ENCODE measurements at regions not wholly inside any gene's neighbourhood (a gene's known extent, or its start where the extent isn't known, plus 50 kb on each side); places are given as distances from the start of the nearest gene placed in this dataset.

- POLR2A ChIA-PET, result no interaction called here
- H3K79me2 ChIP-seq (ENCODE audit: control insufficient read depth, insufficient read depth, low read length), result no peaks in the 10 kb centered on the region
- no peaks in the 10 kb centered on the region for H3K27me3 ChIP-seq (replicated peaks in 1 of 4; ENCODE audit: control extremely low read depth in 1 of 4, control insufficient read depth in 3 of 4, insufficient read depth in 4 of 4, low read length in 3 of 4)
- no peak overlapping the region for H3K9ac ChIP-seq (ENCODE audit: low read length)
- H4K20me1 ChIP-seq (ENCODE audit: control insufficient read depth, insufficient read depth, low read length, poor library complexity, severe bottlenecking), result no peaks in the 10 kb centered on the region
- no peaks in the 10 kb centered on the region for H3K36me3 ChIP-seq (replicated peaks in 1 of 2; ENCODE audit: control extremely low read depth in 1 of 2, control insufficient read depth in 1 of 2, extremely low read depth in 1 of 2, insufficient read depth in 2 of 2, low read length in 1 of 2)
- H3K4me3 Mint-ChIP-seq, result no peak overlapping the region
- no peaks in the 10 kb centered on the region for H3K9me3 Mint-ChIP-seq (ENCODE audit: insufficient read depth)
- H3K9me3 ChIP-seq (ENCODE audit: control extremely low read depth in 1 of 3, control insufficient read depth in 2 of 3, insufficient read depth in 1 of 3, low read length in 2 of 3), result no peaks in the 10 kb centered on the region
- no peak overlapping the region for H3K27ac Mint-ChIP-seq
- H3K4me1 Mint-ChIP-seq, result no peaks in the 10 kb centered on the region
- no peak overlapping the region for H3K27ac ChIP-seq (ENCODE audit: low read length in 2 of 2)
- H3K4me1 ChIP-seq (ENCODE audit: control insufficient read depth in 2 of 2, insufficient read depth in 2 of 2, low read length in 2 of 2), result no peaks in the 10 kb centered on the region
- no peak for ATAC-seq (ENCODE audit: low read depth)
- WGBS (ENCODE audit: insufficient coverage), result 93% methylated on average over 1 of the region's 4 CpGs
- no peaks in the 10 kb centered on the region for H3K27me3 Mint-ChIP-seq
- H2AFZ ChIP-seq (ENCODE audit: insufficient read depth, low read depth, low read length, poor library complexity, severe bottlenecking), result no peak overlapping the region
- DNase-seq, result no peak
- H3K4me2 ChIP-seq (replicated peaks; ENCODE audit: low read depth, low read length, poor library complexity, severe bottlenecking), result no peak overlapping the region
- intact Hi-C loops (cut with micrococcal nuclease), result no loop called here
- no peak overlapping the region for H3K4me3 ChIP-seq (ENCODE audit: control extremely low read depth in 1 of 5, extremely low read depth in 1 of 5, insufficient read depth in 1 of 5, low read depth in 2 of 5, low read length in 4 of 5)
- CTCF ChIA-PET, result no interaction called here
- TF ChIP-seq EZH2 (IDR thresholded peaks at IDR 0.05; ENCODE audit: borderline replicate concordance, insufficient read depth, low read depth, low read length, poor library complexity, severe bottlenecking), result no peak
- no peak for TF ChIP-seq CTCF (IDR thresholded peaks at IDR 0.05)
These were observed 605.6 kb upstream of the CDH5 start for GRCh38 chr16:65760874-65761273.

GRCh38 chr16:65758620-65759019 is 607.9 kb upstream of the CDH5 start:
- Mint-ChIP-seq H3K27me3 (no peaks in the 10 kb centered on the region), H3K4me1 (no peaks in the 10 kb centered on the region), H3K4me3 (no peak overlapping the region), H3K9me3 (ENCODE audit: insufficient read depth) (peaks cover 2% of the 10 kb centered on the region), H3K27ac (no peak overlapping the region)
- no peaks in the 10 kb centered on the region for H3K27me3 ChIP-seq (replicated peaks in 1 of 4; ENCODE audit: control extremely low read depth in 1 of 4, control insufficient read depth in 3 of 4, insufficient read depth in 4 of 4, low read length in 3 of 4)
- H3K9ac ChIP-seq (ENCODE audit: low read length), result no peak overlapping the region
- H3K4me1 ChIP-seq (ENCODE audit: control insufficient read depth in 2 of 2, insufficient read depth in 2 of 2, low read length in 2 of 2), result no peaks in the 10 kb centered on the region
- no peak overlapping the region for H3K4me2 ChIP-seq (replicated peaks; ENCODE audit: low read depth, low read length, poor library complexity, severe bottlenecking)
- no peaks in the 10 kb centered on the region for H3K36me3 ChIP-seq (replicated peaks in 1 of 2; ENCODE audit: control extremely low read depth in 1 of 2, control insufficient read depth in 1 of 2, extremely low read depth in 1 of 2, insufficient read depth in 2 of 2, low read length in 1 of 2)
- no peaks in the 10 kb centered on the region for H3K79me2 ChIP-seq (ENCODE audit: control insufficient read depth, insufficient read depth, low read length)
- H3K9me3 ChIP-seq (ENCODE audit: control extremely low read depth in 1 of 3, control insufficient read depth in 2 of 3, insufficient read depth in 1 of 3, low read length in 2 of 3), result no peaks in the 10 kb centered on the region
- TF ChIP-seq CTCF (IDR thresholded peaks at IDR 0.05), result no peak
- TF ChIP-seq EZH2 (IDR thresholded peaks at IDR 0.05; ENCODE audit: borderline replicate concordance, insufficient read depth, low read depth, low read length, poor library complexity, severe bottlenecking), result no peak
- H3K4me3 ChIP-seq (ENCODE audit: control extremely low read depth in 1 of 5, extremely low read depth in 1 of 5, insufficient read depth in 1 of 5, low read depth in 2 of 5, low read length in 4 of 5), result no peak overlapping the region
- no peak overlapping the region for H2AFZ ChIP-seq (ENCODE audit: insufficient read depth, low read depth, low read length, poor library complexity, severe bottlenecking)
- POLR2A ChIA-PET, result no interaction called here
- no peak for ATAC-seq (ENCODE audit: low read depth)
- DNase-seq, result no peak
- CTCF ChIA-PET, result no interaction called here
- intact Hi-C loops (cut with micrococcal nuclease), result no loop called here
- no peaks in the 10 kb centered on the region for H4K20me1 ChIP-seq (ENCODE audit: control insufficient read depth, insufficient read depth, low read length, poor library complexity, severe bottlenecking)
- H3K27ac ChIP-seq (ENCODE audit: low read length in 2 of 2), result no peak overlapping the region
- 84% methylated on average over 4 of the region's 4 CpGs for WGBS (ENCODE audit: insufficient coverage)
